ENCODE measurements at regions not wholly inside any gene's neighbourhood (a gene's known extent, or its start where the extent isn't known, plus 50 kb on each side); places are given as distances from the start of the nearest gene placed in this dataset.
A peak's percentile ranks its signal among the peaks of the same experiment; 100 is the strongest.

DNA sequence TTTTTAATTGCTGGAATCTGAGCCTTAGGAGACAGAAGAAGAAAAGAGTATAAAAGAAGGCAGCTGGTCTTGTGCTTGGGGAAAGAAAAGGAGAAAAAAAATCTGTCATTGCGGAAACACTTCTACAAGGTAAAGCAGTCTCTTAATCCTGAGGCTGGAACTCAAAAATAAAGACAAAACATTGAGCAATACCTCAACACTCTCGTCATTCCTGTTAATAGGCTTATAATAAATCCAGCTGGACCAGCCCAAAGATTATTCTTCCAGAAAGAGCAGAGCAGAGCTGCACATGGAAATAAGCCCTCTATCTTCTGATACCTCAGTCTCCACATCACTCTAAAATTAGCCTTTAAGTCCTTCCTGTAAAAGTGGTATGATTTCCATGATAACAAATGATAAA, 62.0 kb upstream of the HIVEP1 start:
- BruUV-seq (replicated peaks) = no TSS peak
- no peak for DNase-seq
- no peak overlapping the region for H3K27ac Mint-ChIP-seq (ENCODE audit: unreplicated experiment)

GRCh38 chr6:11947575-11947974, 64.5 kb upstream of the HIVEP1 start:
- H3K4me3 Mint-ChIP-seq (ENCODE audit: unreplicated experiment) = no peak overlapping the region
- H3K27me3 ChIP-seq (replicated peaks; ENCODE audit: control insufficient read depth, insufficient read depth, low read length) = no peaks in the 10 kb centered on the region
- H3K36me3 Mint-ChIP-seq (ENCODE audit: insufficient read depth, unreplicated experiment) = no peaks in the 10 kb centered on the region
- H3K9me3 ChIP-seq = no peaks in the 10 kb centered on the region
- no peak overlapping the region for H3K4me3 ChIP-seq (ENCODE audit: low read depth, low read length)
- ChIA-PET POLR2A (no interaction called here), CTCF (no interaction called here)
- peaks cover 8% of the 10 kb centered on the region for H3K4me1 ChIP-seq
- H3K9me3 Mint-ChIP-seq (ENCODE audit: unreplicated experiment) = no peaks in the 10 kb centered on the region
- no peak overlapping the region for H3K27ac Mint-ChIP-seq (ENCODE audit: unreplicated experiment)
- intact Hi-C loops (cut with micrococcal nuclease; ENCODE audit: unreplicated experiment) = no loop called here
- no TSS peak for BruUV-seq (replicated peaks)
- peaks cover 14% of the 10 kb centered on the region for H3K4me1 Mint-ChIP-seq (ENCODE audit: low read depth, unreplicated experiment)
- H3K27me3 Mint-ChIP-seq (ENCODE audit: insufficient read depth, unreplicated experiment) = no peaks in the 10 kb centered on the region
- peak in 1 of 2 experiments; percentile 10 for DNase-seq
- no peaks in the 10 kb centered on the region for H3K36me3 ChIP-seq (ENCODE audit: control insufficient read depth, insufficient read depth, low read length)
- TF ChIP-seq CTCF (IDR thresholded peaks at IDR 0.05; ENCODE audit: insufficient read depth in 1 of 2, low read depth in 1 of 2, low read length in 1 of 2, severe bottlenecking in 1 of 2, unreplicated experiment in 1 of 2) = no peak

More for the DNA sequence above, 62.0 kb upstream of the HIVEP1 start:
- H3K9me3 ChIP-seq = no peaks in the 10 kb centered on the region
- no peaks in the 10 kb centered on the region for H3K36me3 Mint-ChIP-seq (ENCODE audit: insufficient read depth, unreplicated experiment)
- intact Hi-C loops (cut with micrococcal nuclease; ENCODE audit: unreplicated experiment) = no loop called here
- POLR2A ChIA-PET = no interaction called here
- H3K9me3 Mint-ChIP-seq (ENCODE audit: unreplicated experiment) = no peaks in the 10 kb centered on the region
- no peak overlapping the region for H3K4me3 Mint-ChIP-seq (ENCODE audit: unreplicated experiment)
- no peaks in the 10 kb centered on the region for H3K4me1 Mint-ChIP-seq (ENCODE audit: low read depth, unreplicated experiment)
- TF ChIP-seq CTCF (IDR thresholded peaks at IDR 0.05; ENCODE audit: insufficient read depth in 1 of 2, low read depth in 1 of 2, low read length in 1 of 2, severe bottlenecking in 1 of 2, unreplicated experiment in 1 of 2) = no peak
- H3K27me3 Mint-ChIP-seq (ENCODE audit: insufficient read depth, unreplicated experiment) = no peaks in the 10 kb centered on the region
- H3K36me3 ChIP-seq (ENCODE audit: control insufficient read depth, insufficient read depth, low read length) = no peaks in the 10 kb centered on the region
- no peak overlapping the region for H3K4me3 ChIP-seq (ENCODE audit: low read depth, low read length)
- CTCF ChIA-PET = no interaction called here
- H3K4me1 ChIP-seq = no peaks in the 10 kb centered on the region; the same call in 1 of the 2 replicates
- H3K27me3 ChIP-seq (replicated peaks; ENCODE audit: control insufficient read depth, insufficient read depth, low read length) = no peaks in the 10 kb centered on the region

GRCh38 chr6:11947063-11947462, 65.0 kb upstream of the HIVEP1 start:
- Histone ChIP-seq H3K27me3 (replicated peaks; ENCODE audit: control insufficient read depth, insufficient read depth, low read length) (no peaks in the 10 kb centered on the region), H3K9me3 (no peaks in the 10 kb centered on the region), H3K4me3 (ENCODE audit: low read depth, low read length) (no peak overlapping the region), H3K36me3 (ENCODE audit: control insufficient read depth, insufficient read depth, low read length) (no peaks in the 10 kb centered on the region), H3K4me1 (peaks cover 8% of the 10 kb centered on the region)
- Mint-ChIP-seq H3K27ac (ENCODE audit: unreplicated experiment) (no peak overlapping the region), H3K36me3 (ENCODE audit: insufficient read depth, unreplicated experiment) (no peaks in the 10 kb centered on the region), H3K4me1 (ENCODE audit: low read depth, unreplicated experiment) (peaks cover 19% of the 10 kb centered on the region), H3K4me3 (ENCODE audit: unreplicated experiment) (no peak overlapping the region), H3K27me3 (ENCODE audit: insufficient read depth, unreplicated experiment) (no peaks in the 10 kb centered on the region), H3K9me3 (ENCODE audit: unreplicated experiment) (no peaks in the 10 kb centered on the region)
- BruUV-seq (replicated peaks) = no TSS peak
- CTCF ChIA-PET = no interaction called here
- no peak for DNase-seq
- POLR2A ChIA-PET = no interaction called here
- intact Hi-C loops (cut with micrococcal nuclease; ENCODE audit: unreplicated experiment) = no loop called here
- no peak for TF ChIP-seq CTCF (IDR thresholded peaks at IDR 0.05; ENCODE audit: insufficient read depth in 1 of 2, low read depth in 1 of 2, low read length in 1 of 2, severe bottlenecking in 1 of 2, unreplicated experiment in 1 of 2)

All from Caco-2 (cell line).